ENCODE measurements at regions not wholly inside any gene's neighbourhood (a gene's known extent, or its start where the extent isn't known, plus 50 kb on each side); places are given as distances from the start of the nearest gene placed in this dataset.
A peak's percentile ranks its signal among the peaks of the same experiment; 100 is the strongest.

DNA sequence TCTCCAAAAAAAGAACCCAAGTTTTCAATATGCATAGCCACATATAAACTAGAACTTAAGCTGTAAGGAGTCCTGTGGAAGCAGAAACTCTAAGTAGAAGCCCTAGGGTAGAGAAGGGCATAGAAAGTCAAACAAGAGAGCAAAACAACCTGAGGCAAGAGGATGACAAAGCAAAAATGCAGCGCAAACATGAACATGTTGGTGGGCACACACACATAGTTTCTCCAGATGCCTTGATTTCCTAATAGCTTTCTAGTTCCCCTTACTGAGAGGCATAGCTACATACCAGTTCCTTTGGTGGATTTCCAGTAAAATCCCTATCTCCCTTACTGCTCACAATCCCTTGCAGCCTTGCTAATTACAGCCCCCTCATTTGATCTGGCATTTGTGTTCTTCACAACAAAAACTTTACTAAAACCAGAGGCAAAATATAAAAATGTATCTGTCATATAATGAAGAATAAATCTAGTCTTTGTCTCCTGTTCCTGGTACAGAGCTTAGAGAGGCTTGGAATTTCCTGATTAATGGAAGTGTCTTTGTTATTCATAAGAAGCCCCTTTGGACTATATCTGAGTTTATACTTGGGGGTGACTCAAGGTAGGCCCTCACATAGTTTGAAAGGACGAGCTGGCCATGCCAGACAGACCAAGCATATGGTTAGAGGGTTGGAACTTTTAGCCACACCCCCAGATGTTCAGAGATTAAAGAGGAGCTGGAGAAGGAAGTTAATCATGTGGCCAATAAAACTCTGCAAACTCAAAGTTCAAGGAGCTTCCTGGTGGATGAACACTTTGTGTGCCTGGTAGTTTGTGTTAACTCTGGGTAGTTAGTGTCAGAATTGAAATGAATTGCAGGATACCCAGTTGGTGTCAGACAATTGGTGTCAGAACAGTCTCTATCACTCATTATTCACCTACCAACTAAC, 52.7 kb upstream of the ZCCHC13 start:
- no peak for DNase-seq (ENCODE audit: low spot score in 2 of 2)
- H3K27me3 ChIP-seq = no peaks in the 10 kb centered on the region
- TF ChIP-seq, protein P1, sequence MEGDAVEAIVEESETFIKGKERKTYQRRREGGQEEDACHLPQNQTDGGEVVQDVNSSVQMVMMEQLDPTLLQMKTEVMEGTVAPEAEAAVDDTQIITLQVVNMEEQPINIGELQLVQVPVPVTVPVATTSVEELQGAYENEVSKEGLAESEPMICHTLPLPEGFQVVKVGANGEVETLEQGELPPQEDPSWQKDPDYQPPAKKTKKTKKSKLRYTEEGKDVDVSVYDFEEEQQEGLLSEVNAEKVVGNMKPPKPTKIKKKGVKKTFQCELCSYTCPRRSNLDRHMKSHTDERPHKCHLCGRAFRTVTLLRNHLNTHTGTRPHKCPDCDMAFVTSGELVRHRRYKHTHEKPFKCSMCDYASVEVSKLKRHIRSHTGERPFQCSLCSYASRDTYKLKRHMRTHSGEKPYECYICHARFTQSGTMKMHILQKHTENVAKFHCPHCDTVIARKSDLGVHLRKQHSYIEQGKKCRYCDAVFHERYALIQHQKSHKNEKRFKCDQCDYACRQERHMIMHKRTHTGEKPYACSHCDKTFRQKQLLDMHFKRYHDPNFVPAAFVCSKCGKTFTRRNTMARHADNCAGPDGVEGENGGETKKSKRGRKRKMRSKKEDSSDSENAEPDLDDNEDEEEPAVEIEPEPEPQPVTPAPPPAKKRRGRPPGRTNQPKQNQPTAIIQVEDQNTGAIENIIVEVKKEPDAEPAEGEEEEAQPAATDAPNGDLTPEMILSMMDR (IDR thresholded peaks at IDR 0.05) = no peak
- H3K9me3 ChIP-seq = no peaks in the 10 kb centered on the region
- intact Hi-C loops (cut with DNase I) = no loop called here
- H3K36me3 ChIP-seq = no peaks in the 10 kb centered on the region
- H3K4me1 ChIP-seq = no peaks in the 10 kb centered on the region
- H3K4me3 ChIP-seq = no peak overlapping the region
- peak overlapping the region in 1 of 2 donors; percentile 50 for H3K27ac ChIP-seq

DNA sequence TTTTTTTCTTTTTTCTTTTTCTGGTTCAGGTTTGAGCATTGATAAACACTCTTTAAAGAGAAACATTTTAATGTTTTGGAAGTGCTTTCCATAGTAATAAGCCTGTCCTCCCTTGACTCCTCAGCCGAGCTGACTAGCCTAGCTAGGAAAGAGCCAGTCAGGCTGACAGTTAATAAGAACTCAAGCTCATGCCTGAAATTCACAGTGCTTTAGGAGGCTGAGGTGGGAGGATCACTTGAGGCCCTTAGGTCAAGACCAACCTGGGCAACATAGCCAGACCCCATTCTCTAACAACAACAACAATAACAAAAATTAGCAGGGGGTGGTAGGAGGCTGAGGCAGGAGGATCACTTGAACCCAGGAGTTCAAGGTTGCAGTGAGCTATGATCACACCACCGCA, 53.4 kb upstream of the ZCCHC13 start:
- H3K4me1 ChIP-seq = no peaks in the 10 kb centered on the region
- intact Hi-C loops (cut with DNase I) = no loop called here
- no peaks in the 10 kb centered on the region for H3K36me3 ChIP-seq
- H3K27ac ChIP-seq = peak overlapping the region in 1 of 2 donors; percentile 50
- H3K27me3 ChIP-seq = no peaks in the 10 kb centered on the region
- H3K9me3 ChIP-seq = no peaks in the 10 kb centered on the region
- no peak overlapping the region for H3K4me3 ChIP-seq
- no peak for DNase-seq (ENCODE audit: low spot score in 2 of 2)
- TF ChIP-seq, protein P1 (IDR thresholded peaks at IDR 0.05) = no peak

DNA sequence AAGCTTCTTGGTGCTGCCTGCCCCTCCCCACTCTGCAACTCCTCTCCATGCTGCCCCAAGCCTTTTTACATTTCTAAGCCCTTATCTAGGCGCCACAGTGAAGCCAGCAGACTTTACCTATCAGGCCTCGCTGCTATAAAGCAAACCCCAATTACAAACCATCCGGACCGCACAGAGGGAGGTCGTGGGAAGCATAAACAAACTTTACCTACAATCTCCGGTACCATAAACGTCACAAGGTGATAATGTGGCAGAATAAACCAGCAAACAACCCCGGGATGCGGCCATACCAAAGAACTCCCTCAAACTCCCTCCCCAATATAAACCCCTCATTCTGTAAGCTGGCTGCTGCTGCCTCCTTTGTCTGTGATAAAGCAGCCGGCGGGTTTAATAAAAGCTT, 54.0 kb upstream of the ZCCHC13 start:
- TF ChIP-seq, protein P1 (IDR thresholded peaks at IDR 0.05) = no peak
- H3K27ac ChIP-seq = peak overlapping the region; percentile 50

DNA sequence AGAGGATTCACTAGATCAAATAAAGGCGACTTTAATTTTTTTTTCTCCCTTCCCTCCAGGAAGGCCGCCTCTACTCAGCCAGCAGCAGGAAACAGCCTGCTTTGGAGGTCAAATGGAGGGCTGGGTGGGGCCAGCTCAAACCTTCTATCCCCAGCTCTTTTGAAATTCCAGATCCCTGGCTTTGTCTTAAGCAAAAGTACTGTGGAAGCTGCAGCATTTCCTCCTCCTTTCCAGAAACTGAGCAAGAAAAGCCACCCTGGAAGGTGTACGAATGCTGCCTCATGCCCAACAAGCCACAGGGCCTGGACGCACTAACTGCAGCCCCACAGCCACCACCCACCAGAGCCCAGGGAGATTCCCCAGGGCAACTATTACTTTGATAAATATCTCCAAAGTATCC, 55.1 kb upstream of the ZCCHC13 start:
- intact Hi-C loops (cut with DNase I) = no loop called here
- TF ChIP-seq, protein P1 (IDR thresholded peaks at IDR 0.05) = no peak
- no peaks in the 10 kb centered on the region for H3K27me3 ChIP-seq
- no peak overlapping the region for H3K4me3 ChIP-seq
- no peaks in the 10 kb centered on the region for H3K4me1 ChIP-seq
- H3K27ac ChIP-seq = no peak overlapping the region
- no peaks in the 10 kb centered on the region for H3K36me3 ChIP-seq
- DNase-seq (ENCODE audit: low spot score in 2 of 2) = no peak
- H3K9me3 ChIP-seq = no peaks in the 10 kb centered on the region

More for the DNA sequence above, 54.0 kb upstream of the ZCCHC13 start:
- no peaks in the 10 kb centered on the region for H3K9me3 ChIP-seq
- no peaks in the 10 kb centered on the region for H3K4me1 ChIP-seq
- no peak overlapping the region for H3K4me3 ChIP-seq
- H3K27me3 ChIP-seq = no peaks in the 10 kb centered on the region
- intact Hi-C loops (cut with DNase I) = no loop called here
- DNase-seq (ENCODE audit: low spot score in 2 of 2) = no peak
- H3K36me3 ChIP-seq = no peaks in the 10 kb centered on the region

DNA sequence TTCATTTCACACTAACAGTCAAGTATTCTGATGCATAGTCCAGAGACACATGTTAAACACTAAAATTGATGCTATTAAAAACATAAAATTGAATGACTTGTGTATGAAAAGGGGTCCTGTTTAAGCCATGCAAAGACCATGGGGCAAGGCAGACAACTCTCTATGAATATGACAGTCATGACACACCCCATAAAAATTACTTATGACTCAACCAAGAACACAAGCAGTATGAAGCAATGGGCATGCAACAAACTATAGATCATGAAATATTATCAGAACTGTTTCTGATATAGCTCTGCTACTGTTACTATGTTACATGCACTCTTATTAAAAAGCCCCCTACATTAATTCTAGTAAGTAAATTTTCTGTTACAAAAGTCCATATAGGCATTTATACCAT, 57.5 kb upstream of the ZCCHC13 start:
- DNase-seq (ENCODE audit: low spot score in 2 of 2) = no peak
- Histone ChIP-seq H3K27me3 (no peaks in the 10 kb centered on the region), H3K4me1 (peaks cover 0 to 7% of the 10 kb centered on the region in 2 donors), H3K4me3 (no peak overlapping the region), H3K9me3 (no peaks in the 10 kb centered on the region), H3K36me3 (no peaks in the 10 kb centered on the region), H3K27ac (no peak overlapping the region)
- TF ChIP-seq, protein P1 (IDR thresholded peaks at IDR 0.05) = no peak
- intact Hi-C loops (cut with DNase I) = no loop called here

Data from ascending aorta (tissue), 2 donors.